IPS-18c (cell line): ENCODE measurements at regions not wholly inside any gene's neighbourhood (a gene's known extent, or its start where the extent isn't known, plus 50 kb on each side); places are given as distances from the start of the nearest gene placed in this dataset.

Experiments used
- H3K4me3 ChIP-seq: 2 replicates; pipeline ENCODE4 v1.7.0; 2013; ENCODE audit warnings: low read depth, mild to moderate bottlenecking, low read length, moderate library complexity; ENCODE audit not compliant: insufficient read depth
- H3K9me3 ChIP-seq: one replicate; pipeline ENCODE4 v1.6.1; 2013; ENCODE audit warnings: mild to moderate bottlenecking, low read length, moderate library complexity; ENCODE audit not compliant: control insufficient read depth, insufficient read depth

DNA sequence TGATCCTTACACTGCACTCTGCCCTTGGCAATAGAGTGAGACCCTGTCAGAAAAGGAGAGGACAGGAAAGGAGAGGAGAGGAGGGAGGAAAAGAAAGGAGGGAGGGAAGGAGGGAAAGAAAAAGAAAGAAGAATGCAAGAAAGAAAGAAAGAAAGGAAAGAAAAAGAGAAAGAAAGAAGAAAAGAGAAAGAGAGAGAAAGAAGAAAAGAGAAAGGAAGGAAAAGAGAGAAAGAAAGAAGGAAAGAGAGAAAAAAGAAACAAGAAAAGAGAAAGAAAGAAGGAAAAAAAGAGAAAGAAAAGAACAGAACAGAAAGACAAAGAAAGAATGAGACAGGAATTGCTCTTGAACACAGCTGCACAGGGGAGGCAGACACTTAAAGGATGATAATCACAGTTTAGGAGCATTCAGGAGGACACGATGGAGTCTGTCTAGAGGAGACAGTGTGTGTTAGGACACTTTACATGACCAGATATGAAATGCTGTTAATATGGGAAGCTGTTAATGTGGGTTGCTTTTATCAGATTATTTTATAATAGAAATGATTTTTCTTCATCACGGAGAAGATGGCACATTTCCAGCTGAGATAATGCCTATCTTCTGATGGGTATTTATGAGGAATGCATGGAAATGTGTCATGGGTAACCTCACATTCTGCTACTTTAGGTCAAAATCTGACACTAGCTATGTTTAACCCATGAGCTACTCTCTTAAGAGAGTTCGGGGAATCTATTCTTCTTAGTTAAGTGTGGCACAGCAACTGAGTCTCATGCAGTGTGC lies 160.5 kb downstream of the BAMBI start:
- Histone ChIP-seq H3K9me3 (peaks cover 2% of the 10 kb centered on the region), H3K4me3 (no peak overlapping the region)

DNA sequence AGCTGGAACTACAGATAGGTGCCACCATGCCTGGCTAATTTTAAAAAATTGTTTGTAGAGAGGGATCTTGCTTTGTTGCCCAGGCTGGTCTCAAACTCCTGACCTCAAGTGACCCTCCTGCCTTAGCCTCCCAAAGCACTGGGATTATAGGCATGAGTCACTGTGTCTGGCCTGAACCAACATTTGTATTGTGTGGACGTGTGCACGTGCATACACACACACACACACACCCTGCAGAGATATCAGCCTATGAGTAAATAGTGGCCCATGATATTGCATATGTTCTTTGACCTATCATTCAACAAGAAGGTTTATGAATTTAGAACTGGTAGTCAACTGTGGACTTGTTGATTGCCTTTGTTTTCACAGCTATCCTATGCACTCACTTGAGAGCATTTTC lies 161.6 kb downstream of the BAMBI start:
- H3K9me3 ChIP-seq: peaks cover 2% of the 10 kb centered on the region
- no peak overlapping the region for H3K4me3 ChIP-seq

- H3K9me3 ChIP-seq: no peaks in the 10 kb centered on the region
- H3K4me3 ChIP-seq: no peak overlapping the region
Observed at GRCh38 chr10:28839600-28840007, 162.3 kb downstream of the BAMBI start.

- no peaks in the 10 kb centered on the region for H3K9me3 ChIP-seq
- H3K4me3 ChIP-seq: no peak overlapping the region
Observed at GRCh38 chr10:28840202-28840601, 162.9 kb downstream of the BAMBI start.

- no peak overlapping the region for H3K4me3 ChIP-seq
- no peaks in the 10 kb centered on the region for H3K9me3 ChIP-seq
Observed at GRCh38 chr10:28840971-28841370, 163.7 kb downstream of the BAMBI start.

DNA sequence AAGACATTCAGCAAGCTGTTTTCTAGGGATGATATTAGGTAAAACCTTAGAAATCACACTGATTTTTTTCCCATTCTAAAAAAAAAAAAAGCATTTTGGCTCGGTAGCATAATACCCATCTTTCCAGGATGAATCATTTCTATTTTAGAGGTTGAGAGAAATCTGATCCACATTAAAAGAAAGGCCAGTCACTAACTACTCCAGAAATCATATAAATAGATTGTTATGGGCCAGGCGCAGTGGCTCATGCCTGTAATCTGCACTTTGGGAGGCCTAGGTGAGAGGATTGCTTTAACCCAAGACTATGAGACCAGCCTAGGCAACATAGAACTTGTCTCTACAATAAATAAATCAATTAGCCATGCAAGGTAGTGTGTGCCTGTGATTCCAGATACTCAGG lies 164.3 kb downstream of the BAMBI start:
- no peaks in the 10 kb centered on the region for H3K9me3 ChIP-seq
- H3K4me3 ChIP-seq: no peak overlapping the region

DNA sequence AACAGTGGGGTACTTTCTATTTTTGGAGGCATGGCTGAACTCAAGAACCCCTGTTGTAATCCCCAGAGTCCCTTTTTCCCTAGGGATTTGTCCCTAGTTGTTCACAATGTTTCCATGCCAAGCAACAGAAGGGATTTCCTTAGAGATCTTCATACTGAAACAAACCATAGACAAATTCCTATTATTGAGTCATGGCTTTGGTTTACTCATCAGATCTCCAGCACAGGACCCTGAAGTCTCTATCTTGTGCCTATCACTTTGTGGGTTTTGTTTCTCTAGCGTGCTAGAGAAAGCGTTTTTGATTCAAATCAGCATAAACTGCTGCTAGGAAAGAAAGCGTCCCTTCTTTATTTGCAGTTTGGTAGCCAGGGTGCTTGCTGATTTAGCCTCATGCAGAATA lies 165.0 kb downstream of the BAMBI start:
- no peak overlapping the region for H3K4me3 ChIP-seq

DNA sequence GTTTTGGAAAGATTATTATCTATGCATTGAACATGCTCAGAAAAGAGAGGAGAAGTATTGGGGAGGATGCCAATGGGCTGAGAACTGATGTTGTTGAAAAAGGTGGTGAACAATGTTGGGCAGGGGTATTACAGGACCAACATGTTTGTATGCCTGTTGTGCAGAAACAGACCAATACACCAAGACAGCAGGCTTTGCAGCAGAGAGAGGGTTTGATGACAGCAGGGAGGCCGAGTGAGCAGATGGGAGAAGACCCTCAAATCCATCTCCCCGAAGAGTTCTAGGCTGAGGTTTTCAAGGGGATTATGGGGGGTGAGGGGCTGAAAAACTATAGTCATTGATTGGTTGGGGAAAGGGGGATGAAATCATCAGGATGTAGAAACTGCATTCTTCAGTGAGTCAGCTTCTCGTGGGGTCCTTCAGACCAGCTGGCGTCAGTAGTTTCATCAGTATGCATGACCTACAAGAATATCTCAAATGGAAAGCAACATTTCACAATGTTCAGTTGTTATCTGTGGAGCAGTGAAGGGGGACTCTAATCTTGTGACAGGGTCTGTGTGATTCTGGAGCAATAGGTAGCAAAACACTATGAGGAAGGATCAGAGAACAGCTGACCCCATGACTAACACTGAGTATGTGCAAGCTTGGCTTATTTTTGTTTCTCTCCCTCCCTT lies 167.8 kb downstream of the BAMBI start:
- Histone ChIP-seq H3K4me3 (no peak overlapping the region), H3K9me3 (no peaks in the 10 kb centered on the region)

More for the DNA sequence above, 165.0 kb downstream of the BAMBI start:
- H3K9me3 ChIP-seq: no peaks in the 10 kb centered on the region

DNA sequence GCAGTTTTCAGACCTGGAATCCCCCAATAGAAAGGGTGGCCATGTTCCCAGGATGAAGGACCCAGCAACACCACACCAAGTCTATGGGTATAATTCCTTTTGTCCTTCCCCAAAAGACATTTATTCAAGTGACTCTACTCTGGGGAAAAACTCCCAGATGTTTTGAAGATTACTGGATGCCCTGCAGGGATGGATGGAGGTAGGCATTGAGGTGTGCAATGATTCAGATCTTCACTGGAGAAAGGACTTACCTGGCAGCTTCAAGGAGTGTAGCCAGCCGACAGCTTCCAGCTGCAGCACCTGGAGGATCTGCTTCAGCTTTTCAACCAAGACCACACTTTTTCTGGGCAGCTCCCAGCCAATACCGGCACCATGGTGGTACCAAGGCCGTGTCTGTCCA lies 172.0 kb downstream of the BAMBI start:
- Histone ChIP-seq H3K4me3 (no peak overlapping the region), H3K9me3 (no peaks in the 10 kb centered on the region)

DNA sequence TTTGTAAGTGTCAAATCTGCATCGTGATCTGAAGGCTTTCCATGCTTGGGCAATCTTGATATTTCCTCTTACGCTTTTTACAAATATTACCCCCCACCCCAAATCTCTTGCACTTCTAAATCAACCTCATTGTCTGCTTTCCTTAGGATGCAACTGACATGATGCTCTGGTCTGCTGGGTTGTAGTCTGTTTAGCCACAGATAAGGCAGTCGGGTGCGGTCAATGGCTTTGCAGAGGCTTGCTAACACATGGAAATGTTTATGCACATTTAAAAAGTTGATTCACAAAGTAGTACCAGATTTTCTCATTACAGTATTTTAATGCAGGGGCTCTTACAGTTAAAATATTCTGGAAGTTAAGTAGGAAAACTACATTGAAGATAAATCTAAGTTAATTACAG lies 172.5 kb downstream of the BAMBI start:
- H3K9me3 ChIP-seq: no peaks in the 10 kb centered on the region
- H3K4me3 ChIP-seq: no peak overlapping the region

GRCh38 chr10:28850784-28851183 lies 173.5 kb downstream of the BAMBI start:
- H3K4me3 ChIP-seq: no peak overlapping the region

DNA sequence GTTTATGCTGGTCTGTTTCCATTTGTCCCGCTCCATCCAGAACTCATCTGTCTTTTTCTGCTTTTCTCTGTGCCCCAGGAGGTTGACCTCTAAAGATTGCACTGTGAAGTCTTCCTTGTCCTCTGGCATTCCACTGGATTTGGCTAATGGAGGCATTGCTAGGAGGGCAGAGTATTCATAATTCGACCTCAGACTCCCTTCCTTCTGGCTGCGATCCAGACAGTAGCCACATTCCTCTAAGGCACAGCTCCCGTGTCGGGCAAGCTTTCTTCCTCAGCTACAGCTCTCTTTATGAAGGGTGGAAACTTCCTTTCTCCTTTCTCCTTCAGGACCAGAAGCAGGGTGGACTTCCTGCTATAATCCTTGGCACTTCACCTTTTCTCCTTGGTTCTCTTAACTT lies 175.9 kb downstream of the BAMBI start:
- Histone ChIP-seq H3K4me3 (no peak overlapping the region), H3K9me3 (no peaks in the 10 kb centered on the region)

More at GRCh38 chr10:28850784-28851183, 173.5 kb downstream of the BAMBI start:
- H3K9me3 ChIP-seq: no peaks in the 10 kb centered on the region

- no peaks in the 10 kb centered on the region for H3K9me3 ChIP-seq
- H3K4me3 ChIP-seq: no peak overlapping the region
Observed at GRCh38 chr10:28857164-28857563, 179.8 kb downstream of the BAMBI start.

- H3K4me3 ChIP-seq: no peak overlapping the region
- H3K9me3 ChIP-seq: no peaks in the 10 kb centered on the region
Observed at GRCh38 chr10:28858646-28859045, 181.3 kb downstream of the BAMBI start.

- H3K4me3 ChIP-seq: no peak overlapping the region
- H3K9me3 ChIP-seq: no peaks in the 10 kb centered on the region
Observed at GRCh38 chr10:28859791-28860190, 182.5 kb downstream of the BAMBI start.

GRCh38 chr10:28862219-28862618 lies 184.9 kb downstream of the BAMBI start:
- Histone ChIP-seq H3K4me3 (no peak overlapping the region), H3K9me3 (no peaks in the 10 kb centered on the region)

- Histone ChIP-seq H3K9me3 (no peaks in the 10 kb centered on the region), H3K4me3 (no peak overlapping the region)
Observed at GRCh38 chr10:28869606-28870201, 192.4 kb downstream of the BAMBI start.

DNA sequence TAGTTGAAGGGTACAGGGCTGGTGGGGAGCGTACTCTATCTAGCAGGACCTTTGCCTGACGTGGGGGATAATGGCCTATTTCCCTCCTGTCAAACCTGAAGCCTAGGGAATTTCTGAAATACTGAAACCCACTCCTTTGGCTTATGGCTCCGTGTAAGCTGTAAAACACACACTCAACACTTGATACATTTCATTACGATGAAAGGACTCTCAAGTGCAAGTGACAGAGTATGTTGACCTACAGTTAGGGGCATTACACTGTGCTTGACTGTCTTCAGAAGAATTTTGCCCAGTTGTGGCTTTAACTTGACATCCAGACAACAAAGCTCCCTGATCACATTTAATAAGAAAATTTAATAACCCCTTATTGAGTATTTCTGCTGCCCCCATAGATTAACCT lies 194.3 kb downstream of the BAMBI start:
- no peak overlapping the region for H3K4me3 ChIP-seq
- no peaks in the 10 kb centered on the region for H3K9me3 ChIP-seq
